GM19397 (cell line): ENCODE measurements at regions not wholly inside any gene's neighbourhood (a gene's known extent, or its start where the extent isn't known, plus 50 kb on each side); places are given as distances from the start of the nearest gene placed in this dataset.

Source experiments
- ATAC-seq: cut with Tn5 transposase; IDR thresholded peaks from one replicate; pipeline ENCODE4 v1.9.1; 2021; ENCODE audit warnings: mild to moderate bottlenecking, moderate library complexity; ENCODE audit not compliant: unreplicated experiment

GRCh38 chr1:55504306-55504731 is 289.2 kb upstream of the USP24 start:
- no peak for ATAC-seq

DNA sequence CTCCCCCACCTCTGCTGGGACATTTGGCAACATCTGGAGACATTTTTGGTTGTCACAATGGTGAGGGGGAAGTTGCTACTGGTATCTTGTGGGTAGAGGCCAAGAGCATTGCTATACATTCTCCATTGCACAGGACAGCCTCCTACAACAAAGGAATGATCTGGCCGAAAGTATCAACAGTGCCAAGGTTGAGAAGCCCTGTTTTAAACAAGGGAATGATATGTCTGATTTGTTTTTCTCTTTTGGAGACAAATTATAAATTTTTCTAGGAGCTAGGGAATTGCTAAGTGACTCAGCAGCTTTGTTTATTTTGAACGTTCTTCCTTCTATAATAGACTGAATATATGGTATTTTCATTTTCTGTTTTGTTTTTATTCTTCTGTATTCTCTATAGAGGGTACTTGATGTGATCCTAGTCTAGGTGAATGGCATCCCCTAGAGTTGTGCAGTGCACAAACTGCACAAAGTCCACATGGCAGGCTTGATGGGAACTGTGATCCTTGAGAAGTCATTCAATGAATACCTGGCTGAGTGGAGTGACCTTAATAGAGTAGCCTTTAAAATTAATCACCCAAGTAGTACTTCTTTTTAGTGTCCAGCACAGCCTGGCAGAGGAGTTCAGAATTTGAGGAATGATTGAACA is 288.6 kb upstream of the USP24 start:
- no peak for ATAC-seq

DNA sequence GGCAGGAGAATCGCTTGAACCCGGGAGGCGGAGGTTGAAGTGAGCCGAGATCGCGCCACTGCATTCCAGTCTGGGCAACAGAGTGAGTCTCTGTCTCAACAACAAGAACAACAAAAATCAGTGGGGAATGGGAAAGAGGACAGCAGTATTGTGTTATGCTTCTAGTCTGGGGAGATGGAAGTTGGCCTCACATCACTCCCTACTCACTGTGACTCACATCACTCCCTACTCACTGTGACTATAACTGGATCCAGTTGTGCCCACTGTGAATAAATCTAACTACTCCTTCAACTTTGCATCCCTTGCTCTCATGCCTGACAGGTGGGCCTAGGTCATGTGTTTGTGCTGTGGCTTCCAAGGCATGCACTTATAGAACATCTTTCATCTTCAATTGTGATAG is 285.4 kb upstream of the USP24 start:
- no peak for ATAC-seq

- no peak for ATAC-seq
Observed at GRCh38 chr1:55490547-55490946, 275.4 kb upstream of the USP24 start.

- ATAC-seq, result no peak
Observed at GRCh38 chr1:55484173-55484572, 269.0 kb upstream of the USP24 start.

DNA sequence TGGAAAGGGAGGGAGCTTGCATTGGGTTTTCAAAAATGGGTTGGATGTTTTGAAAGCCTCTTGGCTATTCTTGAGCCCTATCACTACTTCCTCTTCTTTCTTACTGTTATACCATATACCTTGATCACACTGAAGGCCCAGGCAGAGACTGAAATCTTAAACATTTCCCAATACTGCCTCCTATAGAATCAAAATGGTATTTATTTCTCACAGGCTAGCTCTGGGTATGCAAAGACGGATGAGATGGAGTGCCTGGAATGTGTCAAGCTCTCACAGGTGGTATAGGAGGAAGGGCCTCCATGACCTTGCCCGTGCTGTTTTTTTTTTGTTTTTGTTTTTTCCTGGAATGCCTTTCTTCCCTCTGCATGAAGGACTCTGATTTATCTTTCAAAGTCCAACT is 268.4 kb upstream of the USP24 start:
- ATAC-seq, result no peak

DNA sequence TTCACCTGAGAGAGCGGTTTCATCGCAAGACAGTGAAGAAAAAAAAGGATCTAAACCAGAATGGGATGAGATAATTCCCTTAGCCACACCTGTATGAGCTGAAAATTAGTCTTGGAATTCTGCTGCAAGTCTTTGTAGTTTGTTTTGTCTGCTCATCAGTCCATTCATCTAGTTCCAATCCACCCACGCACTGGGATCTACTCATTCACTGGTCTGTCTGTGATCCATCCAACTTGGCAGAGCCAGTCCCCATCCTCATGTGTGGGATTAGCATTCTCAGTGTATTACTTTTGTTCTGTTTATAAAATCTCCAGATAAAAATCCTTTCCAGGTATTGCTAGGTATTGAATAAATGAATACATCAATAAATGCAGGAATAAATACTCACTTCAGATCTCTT is 266.5 kb upstream of the USP24 start:
- no peak for ATAC-seq

DNA sequence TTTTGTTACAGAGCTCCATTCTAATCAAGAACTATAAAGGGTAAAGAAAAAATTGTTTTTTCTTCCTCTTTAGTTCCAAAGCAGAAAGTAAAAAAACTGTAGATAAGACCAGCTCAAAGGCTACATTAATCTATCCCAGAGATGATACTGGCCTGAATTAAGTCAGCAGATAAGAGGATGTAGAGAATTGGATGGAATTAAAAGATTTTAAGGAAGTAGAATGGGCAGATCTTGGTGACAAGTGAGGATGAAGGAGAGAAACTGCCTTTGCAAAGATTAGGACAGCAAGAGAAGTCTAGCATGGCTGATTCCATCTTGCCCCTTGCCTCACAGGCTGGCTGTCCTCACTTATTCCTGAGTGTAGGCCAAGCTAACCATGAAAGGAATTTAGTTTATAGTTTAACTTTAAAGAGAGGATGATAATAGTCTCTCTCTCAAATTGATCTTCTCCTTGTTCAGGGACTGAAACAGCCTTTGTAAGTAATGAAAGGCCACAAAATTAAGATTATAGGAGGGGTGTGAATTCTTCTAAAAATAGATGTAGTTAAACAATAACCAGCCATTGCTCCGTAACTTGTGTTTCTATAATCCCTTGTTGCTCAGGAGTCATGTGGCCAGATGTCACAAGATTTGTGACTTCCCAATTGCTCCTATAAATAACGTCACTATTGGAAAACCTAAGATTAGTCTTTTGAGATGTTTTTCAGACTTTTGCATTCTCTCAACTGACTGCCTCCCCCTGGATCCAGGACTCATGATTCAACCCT is 265.0 kb upstream of the USP24 start:
- ATAC-seq, result no peak

DNA sequence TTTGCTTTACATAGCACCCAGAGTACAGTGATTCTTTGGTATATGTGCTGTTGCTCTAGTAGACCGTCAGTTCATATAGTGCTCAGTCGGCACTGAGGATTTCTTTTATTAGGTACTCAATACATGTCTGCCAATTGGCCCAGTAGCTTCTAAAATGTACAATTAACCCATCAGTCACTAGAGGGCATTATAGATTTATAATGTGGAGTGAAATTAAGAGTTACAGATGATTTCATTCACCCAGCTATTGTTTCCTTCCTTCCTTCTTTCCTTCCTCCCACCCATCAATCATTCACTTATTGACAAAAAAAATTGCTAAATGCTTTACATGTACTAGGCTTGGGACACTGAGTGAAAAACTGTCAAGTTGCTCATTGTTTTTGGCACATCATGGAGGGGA is 263.6 kb upstream of the USP24 start:
- no peak for ATAC-seq

DNA sequence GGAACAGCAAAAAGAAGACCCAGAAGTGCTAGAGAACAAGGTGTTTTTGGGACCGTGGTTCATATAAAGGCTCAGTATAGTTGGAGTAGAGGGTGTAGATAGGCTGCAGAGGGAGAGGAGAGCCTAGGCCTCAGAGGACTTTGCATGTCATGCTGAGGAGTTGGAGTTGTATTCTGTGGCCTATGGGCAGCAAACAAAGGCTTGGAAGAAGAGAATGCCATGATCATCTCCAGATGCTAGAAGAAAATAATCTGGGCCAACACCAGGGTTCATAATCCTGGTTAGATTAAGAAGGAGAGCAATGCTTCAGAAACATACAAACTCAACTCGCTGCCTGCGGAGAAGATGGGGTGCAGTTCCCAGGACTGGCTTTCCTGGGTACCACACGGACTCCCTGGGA is 262.8 kb upstream of the USP24 start:
- ATAC-seq, result no peak

DNA sequence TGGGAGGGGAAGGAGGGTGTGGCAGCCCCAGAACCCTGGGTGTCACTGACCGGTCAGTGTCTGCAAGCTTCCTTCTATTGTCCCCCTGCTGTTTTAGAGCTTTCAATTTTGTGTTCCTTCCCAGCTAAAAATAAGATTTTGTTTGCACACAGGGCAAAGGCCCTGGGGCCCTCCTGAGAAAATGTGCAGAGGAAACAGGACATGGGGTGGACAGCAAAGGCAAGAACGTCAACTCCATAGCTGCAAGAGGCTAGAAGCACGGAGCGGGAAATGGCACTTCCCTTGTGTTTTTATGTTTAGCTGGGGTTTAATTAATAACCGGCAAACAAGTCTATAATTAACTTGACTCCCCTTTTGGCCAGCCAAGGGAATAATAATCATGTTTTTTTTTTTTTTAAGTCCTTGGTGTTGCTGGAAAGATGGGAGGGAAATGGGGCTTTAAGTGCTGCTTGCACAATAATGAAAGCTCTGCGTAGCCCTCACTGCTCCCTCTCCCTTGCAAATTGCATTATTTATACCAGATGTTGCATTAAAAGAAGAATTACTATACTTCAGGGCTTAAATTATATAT is 261.4 kb upstream of the USP24 start:
- ATAC-seq, result no peak

DNA sequence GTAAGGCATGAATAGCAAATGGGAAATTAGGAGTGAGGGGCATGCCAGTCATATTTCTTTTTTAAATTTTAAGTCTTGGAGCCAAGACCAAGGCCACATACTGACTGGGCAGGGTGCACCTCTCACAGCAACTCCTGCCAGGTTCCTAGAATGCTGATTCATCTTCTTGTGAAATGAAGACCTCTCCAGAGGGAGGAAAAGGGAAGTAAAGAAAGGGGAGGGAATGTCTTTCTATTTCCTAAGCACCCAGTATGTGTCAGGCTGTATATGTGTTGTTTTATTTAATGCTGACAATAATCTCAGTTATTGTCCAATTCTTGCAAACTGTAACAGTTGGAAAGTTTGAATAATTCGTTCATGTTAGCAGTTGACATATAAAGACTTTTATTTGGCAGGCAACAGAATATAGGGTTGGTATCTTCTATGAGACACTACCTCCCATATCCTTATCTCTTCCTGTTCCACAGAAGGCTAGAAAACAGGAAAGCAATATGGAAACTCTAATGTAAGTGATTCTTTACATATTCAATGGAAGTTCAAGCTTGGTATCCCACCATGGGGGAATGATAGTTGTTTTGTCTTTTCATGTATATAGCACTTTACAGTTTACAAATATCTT is 259.1 kb upstream of the USP24 start:
- ATAC-seq, result no peak

DNA sequence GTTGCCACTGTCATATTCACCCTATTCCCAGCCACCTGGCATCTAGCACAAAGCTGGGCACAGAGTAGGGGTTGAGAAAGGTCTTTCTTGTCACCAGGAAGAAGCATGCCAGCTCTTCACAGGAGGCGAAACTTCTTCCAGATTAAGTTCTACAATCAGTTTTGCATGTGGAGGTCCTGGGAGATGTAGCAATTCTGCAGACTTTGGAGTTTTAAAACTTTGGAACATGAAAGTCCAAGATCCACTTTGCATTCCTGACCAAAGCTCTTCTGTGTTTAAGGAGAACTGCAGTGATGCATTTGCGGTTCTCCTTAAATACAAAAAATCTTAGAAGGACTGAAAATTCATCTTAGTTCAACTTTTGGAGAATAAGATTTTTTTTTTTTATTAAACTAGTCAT is 258.5 kb upstream of the USP24 start:
- ATAC-seq, result no peak

- ATAC-seq, result no peak
Observed at GRCh38 chr1:55472784-55473183, 257.6 kb upstream of the USP24 start.

GRCh38 chr1:55472115-55472514 is 257.0 kb upstream of the USP24 start:
- no peak for ATAC-seq

GRCh38 chr1:55468142-55468795 is 253.1 kb upstream of the USP24 start:
- no peak for ATAC-seq

GRCh38 chr1:55466921-55467320 is 251.8 kb upstream of the USP24 start:
- no peak for ATAC-seq

DNA sequence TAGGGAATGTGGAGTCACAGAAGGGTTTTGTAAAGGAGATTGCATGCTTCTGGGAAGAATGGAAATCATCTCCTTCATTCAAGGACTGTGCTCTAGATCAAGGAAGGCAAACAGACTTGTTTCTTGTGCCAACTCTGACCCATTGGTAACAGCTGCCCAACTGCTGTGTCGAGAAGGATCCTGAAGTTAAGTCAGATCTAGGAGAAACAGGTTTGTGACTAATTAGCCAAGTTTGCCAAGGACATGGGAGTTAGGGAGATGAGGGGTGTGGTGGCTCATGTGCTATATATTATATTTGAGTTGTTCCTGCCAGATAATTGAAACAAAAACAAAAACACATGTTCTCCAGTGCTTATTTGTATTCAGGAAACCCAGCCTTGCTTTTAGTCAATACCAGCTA is 251.2 kb upstream of the USP24 start:
- ATAC-seq, result no peak

DNA sequence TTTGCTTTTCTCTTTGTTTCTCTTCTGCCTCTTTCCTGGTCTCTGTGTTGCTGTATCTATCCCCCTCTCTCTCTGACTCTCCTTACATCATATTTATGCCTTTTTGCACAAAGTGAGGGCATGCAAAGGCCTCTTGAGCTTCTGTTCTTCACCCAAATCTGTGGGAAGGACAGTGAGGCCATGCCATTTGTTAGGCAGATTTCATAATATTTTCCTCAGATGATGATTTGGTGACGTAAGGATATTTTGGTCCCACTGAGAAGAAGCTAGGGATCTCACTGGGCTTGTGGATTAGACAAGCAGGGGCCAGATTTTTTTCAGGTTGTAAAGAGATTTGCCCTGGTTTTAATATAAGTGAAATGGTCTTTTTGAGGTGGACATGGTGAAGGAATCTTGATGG is 249.4 kb upstream of the USP24 start:
- no peak for ATAC-seq

- no peak for ATAC-seq
Observed at GRCh38 chr1:55463814-55464475, 248.8 kb upstream of the USP24 start.

DNA sequence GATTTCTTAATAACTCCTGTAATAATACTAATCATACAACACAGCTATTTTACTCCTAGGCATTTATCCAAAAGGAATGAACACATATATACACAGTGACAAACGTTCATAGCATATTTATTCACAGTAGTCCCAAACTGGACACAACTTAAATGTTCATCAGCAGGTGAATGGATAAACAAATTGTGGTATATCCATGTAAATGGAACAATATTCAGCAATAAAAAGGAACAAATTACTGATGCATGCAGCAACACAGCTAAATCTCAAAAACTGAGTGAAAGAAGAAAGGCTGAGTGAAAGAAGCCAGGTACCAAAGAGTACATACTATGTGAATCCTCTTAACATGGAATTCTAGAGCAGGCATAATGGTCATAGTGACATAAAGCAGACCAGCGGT is 242.7 kb upstream of the USP24 start:
- ATAC-seq, result no peak
